ENCODE measurements at regions not wholly inside any gene's neighbourhood (a gene's known extent, or its start where the extent isn't known, plus 50 kb on each side); places are given as distances from the start of the nearest gene placed in this dataset.

GRCh38 chr4:112748352-112748878 lies 111.5 kb downstream of the LARP7 start:
- TF ChIP-seq CTCF (conservative IDR thresholded peaks at IDR 0.05) (no peak), EZH2 (IDR thresholded peaks at IDR 0.05; ENCODE audit: low read depth) (no peak)
